NCI-H460 (cell line): ENCODE measurements at regions not wholly inside any gene's neighbourhood (a gene's known extent, or its start where the extent isn't known, plus 50 kb on each side); places are given as distances from the start of the nearest gene placed in this dataset.
A peak's percentile ranks its signal among the peaks of the same experiment; 100 is the strongest.

Source experiments
- DNase-seq: peaks from one replicate; pipeline ENCODE4 v3.0.0-alpha.2; 2016; ENCODE audit warnings: low read depth; ENCODE audit errors: extremely low read depth
- small RNA-seq, 2 experiments: library from RNA; depleted of rRNA; stranded (forward); fragments of <200 nt; gene quantifications; one replicate each; pipeline ENCODE3, GENCODE V24; 2014

- DNase-seq, result no peak
Measured at GRCh38 chr15:67980773-67981685, 73.1 kb upstream of the PIAS1 start.

GRCh38 chr15:67981848-67982247 lies 72.3 kb upstream of the PIAS1 start:
- no peak for DNase-seq

GRCh38 chr15:67991706-67992105 lies 62.4 kb upstream of the PIAS1 start:
- no peak for DNase-seq

- no peak for DNase-seq
Measured at GRCh38 chr15:67992411-67992810, 61.7 kb upstream of the PIAS1 start.

- DNase-seq, result no peak
Measured at GRCh38 chr15:67992834-67993233, 61.3 kb upstream of the PIAS1 start.

GRCh38 chr15:67997996-67998395 lies 56.1 kb upstream of the PIAS1 start:
- peak; percentile 52 for DNase-seq

- DNase-seq, result peak; percentile 56
Measured at GRCh38 chr15:67998599-67999133, 55.4 kb upstream of the PIAS1 start.

GRCh38 chr15:67999320-68000100 lies 54.6 kb upstream of the PIAS1 start:
- no peak for DNase-seq

- DNase-seq, result no peak
Measured at GRCh38 chr15:68000754-68001153, 53.4 kb upstream of the PIAS1 start.

GRCh38 chr15:68001811-68002210 lies 52.3 kb upstream of the PIAS1 start:
- DNase-seq, result no peak

GRCh38 chr15:68003297-68003696 lies 50.8 kb upstream of the PIAS1 start:
- no peak for DNase-seq

Small RNA genes lying in the stretch of these regions (small RNA-seq; reads per million reads assigned to genes)
- gene AC022254.1, result 0 reads per million in 2 experiments
